ENCODE measurements at regions not wholly inside any gene's neighbourhood (a gene's known extent, or its start where the extent isn't known, plus 50 kb on each side); places are given as distances from the start of the nearest gene placed in this dataset.

DNA sequence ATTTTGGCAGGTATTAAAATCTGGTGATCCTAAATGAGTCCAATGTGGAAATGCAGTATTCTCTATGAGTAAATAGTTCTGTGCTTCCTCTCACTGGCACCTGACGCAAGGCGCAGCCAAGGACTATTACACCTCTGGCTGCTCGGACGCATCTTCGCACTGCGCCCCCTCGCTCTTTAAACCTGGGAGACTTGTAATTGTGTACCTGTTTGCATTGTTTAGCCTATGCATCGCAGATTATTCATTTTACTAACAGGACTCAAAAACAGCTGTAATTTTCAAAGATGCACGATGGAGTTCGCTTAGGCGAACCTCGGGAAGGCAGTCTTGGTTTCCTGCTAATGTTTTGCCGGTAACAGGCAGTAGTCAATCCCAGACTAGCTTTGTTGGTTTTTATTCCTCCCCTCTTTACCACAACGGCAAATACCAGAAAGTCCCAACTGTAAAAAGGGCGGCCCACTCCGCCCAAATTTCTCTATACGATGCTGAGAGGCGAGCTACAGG, 113.2 kb downstream of the KCNRG start:
- TF ChIP-seq, protein P1, sequence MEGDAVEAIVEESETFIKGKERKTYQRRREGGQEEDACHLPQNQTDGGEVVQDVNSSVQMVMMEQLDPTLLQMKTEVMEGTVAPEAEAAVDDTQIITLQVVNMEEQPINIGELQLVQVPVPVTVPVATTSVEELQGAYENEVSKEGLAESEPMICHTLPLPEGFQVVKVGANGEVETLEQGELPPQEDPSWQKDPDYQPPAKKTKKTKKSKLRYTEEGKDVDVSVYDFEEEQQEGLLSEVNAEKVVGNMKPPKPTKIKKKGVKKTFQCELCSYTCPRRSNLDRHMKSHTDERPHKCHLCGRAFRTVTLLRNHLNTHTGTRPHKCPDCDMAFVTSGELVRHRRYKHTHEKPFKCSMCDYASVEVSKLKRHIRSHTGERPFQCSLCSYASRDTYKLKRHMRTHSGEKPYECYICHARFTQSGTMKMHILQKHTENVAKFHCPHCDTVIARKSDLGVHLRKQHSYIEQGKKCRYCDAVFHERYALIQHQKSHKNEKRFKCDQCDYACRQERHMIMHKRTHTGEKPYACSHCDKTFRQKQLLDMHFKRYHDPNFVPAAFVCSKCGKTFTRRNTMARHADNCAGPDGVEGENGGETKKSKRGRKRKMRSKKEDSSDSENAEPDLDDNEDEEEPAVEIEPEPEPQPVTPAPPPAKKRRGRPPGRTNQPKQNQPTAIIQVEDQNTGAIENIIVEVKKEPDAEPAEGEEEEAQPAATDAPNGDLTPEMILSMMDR (conservative IDR thresholded peaks at IDR 0.05 in 1 of 2, IDR thresholded peaks at IDR 0.05 in 1 of 2; ENCODE audit: low read depth in 1 of 2, low read length in 2 of 2), result no peak
- no peak for TF ChIP-seq EZH2 (IDR thresholded peaks at IDR 0.05; ENCODE audit: low read length, missing control alignments)
- no peak for DNase-seq (ENCODE audit: low read depth in 2 of 2)
- no peak overlapping the region for H3K4me2 ChIP-seq (ENCODE audit: extremely low read depth, insufficient read depth, low read length)
- H3K4me1 ChIP-seq (ENCODE audit: control insufficient read depth, extremely low read depth, insufficient read depth, low read length), result peaks cover 3% of the 10 kb centered on the region
- no peaks in the 10 kb centered on the region for H3K36me3 ChIP-seq (ENCODE audit: control insufficient read depth, insufficient read depth, low read length)
- no peak overlapping the region for H2AFZ ChIP-seq (ENCODE audit: low read length)
- no peak overlapping the region for H3K27ac ChIP-seq (ENCODE audit: insufficient read depth, low read length)
- no peaks in the 10 kb centered on the region for H4K20me1 ChIP-seq (ENCODE audit: control insufficient read depth, extremely low read depth, insufficient read depth, low read length)
- no peak overlapping the region for H3K4me3 ChIP-seq (replicated peaks in 1 of 4; ENCODE audit: control extremely low read depth in 1 of 4, insufficient read depth in 1 of 4, low read depth in 3 of 4, low read length in 4 of 4)
- peaks cover 4% of the 10 kb centered on the region for H3K27me3 ChIP-seq (ENCODE audit: control insufficient read depth, insufficient read depth, low read length)
- no peak overlapping the region for H3K9ac ChIP-seq (ENCODE audit: insufficient read depth, low read length)
- no peaks in the 10 kb centered on the region for H3K9me3 ChIP-seq (ENCODE audit: control insufficient read depth, insufficient read depth, low read depth, low read length)
- H3K79me2 ChIP-seq (ENCODE audit: control insufficient read depth, insufficient read depth, low read length), result peaks cover under 1% of the 10 kb centered on the region

DNA sequence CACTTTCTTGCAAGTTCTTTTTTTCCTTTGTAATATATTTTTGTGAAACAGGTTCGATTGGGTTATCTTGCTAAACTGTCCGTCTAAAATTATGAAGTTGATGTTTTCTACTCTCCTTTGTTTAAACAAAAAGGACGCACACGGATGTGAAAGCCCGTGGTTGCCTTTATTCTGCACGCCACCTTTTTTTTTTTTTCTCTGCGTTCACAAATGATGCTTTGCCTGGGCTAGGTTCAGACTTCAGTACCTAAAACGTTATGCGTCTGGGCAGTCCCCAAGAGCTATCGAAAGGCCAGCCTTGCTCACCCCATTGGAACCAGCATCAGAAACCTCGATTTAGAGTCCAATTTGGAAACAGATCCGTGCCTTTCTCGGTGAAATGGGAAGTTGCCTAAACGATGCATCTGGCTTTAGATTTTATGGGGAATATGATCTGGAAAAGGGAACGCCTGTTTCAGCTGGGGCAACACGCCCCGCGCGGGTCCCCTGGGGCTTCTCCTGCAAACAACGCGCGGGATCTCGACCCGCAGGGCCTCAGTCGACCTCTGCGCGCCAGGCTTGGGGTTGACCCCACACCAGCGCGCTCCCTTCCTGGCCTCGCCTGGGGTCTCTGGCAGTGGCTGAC, 113.9 kb downstream of the KCNRG start:
- H4K20me1 ChIP-seq (ENCODE audit: control insufficient read depth, extremely low read depth, insufficient read depth, low read length), result no peaks in the 10 kb centered on the region
- TF ChIP-seq, protein P1 (conservative IDR thresholded peaks at IDR 0.05 in 1 of 2, IDR thresholded peaks at IDR 0.05 in 1 of 2; ENCODE audit: low read depth in 1 of 2, low read length in 2 of 2), result no peak
- no peak for TF ChIP-seq EZH2 (IDR thresholded peaks at IDR 0.05; ENCODE audit: low read length, missing control alignments)
- H2AFZ ChIP-seq (ENCODE audit: low read length), result peak overlapping the region; percentile 57
- H3K27me3 ChIP-seq (ENCODE audit: control insufficient read depth, insufficient read depth, low read length), result peaks cover 4% of the 10 kb centered on the region
- H3K4me1 ChIP-seq (ENCODE audit: control insufficient read depth, extremely low read depth, insufficient read depth, low read length), result peaks cover 3% of the 10 kb centered on the region
- H3K9me3 ChIP-seq (ENCODE audit: control insufficient read depth, insufficient read depth, low read depth, low read length), result no peaks in the 10 kb centered on the region
- H3K9ac ChIP-seq (ENCODE audit: insufficient read depth, low read length), result peak overlapping the region; percentile 47
- peak overlapping the region; percentile 67 for H3K27ac ChIP-seq (ENCODE audit: insufficient read depth, low read length)
- H3K4me2 ChIP-seq (ENCODE audit: extremely low read depth, insufficient read depth, low read length), result peak overlapping the region; percentile 69
- no peaks in the 10 kb centered on the region for H3K36me3 ChIP-seq (ENCODE audit: control insufficient read depth, insufficient read depth, low read length)
- DNase-seq (ENCODE audit: low read depth in 2 of 2), result no peak
- no peaks in the 10 kb centered on the region for H3K79me2 ChIP-seq (ENCODE audit: control insufficient read depth, insufficient read depth, low read length)
- peak overlapping the region; percentile 1 to 57 (median 48) for H3K4me3 ChIP-seq (replicated peaks in 1 of 4; ENCODE audit: control extremely low read depth in 1 of 4, insufficient read depth in 1 of 4, low read depth in 3 of 4, low read length in 4 of 4)

DNA sequence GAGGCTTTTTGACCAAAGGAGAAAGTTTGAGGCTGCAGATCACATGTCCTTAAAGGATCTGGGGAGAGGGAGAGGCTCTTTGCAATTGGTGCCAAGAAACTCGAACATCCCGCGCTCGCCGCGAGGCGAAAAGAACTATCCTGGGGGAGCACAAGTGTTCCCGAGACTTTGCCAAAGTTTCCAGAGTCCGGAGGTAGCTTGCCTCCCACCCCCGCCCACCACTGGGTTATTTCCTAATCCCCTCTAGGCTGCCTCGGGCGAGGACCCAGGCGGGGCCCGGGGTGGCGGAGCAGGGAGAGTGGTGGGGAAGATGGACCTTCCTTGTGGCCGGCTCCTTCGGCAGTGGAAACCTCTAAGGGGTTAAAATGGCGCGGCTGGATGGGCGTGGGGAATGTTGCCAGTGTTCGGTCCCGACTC, 114.5 kb downstream of the KCNRG start:
- peak overlapping the region; percentile 57 for H2AFZ ChIP-seq (ENCODE audit: low read length)
- peak overlapping the region; percentile 67 for H3K27ac ChIP-seq (ENCODE audit: insufficient read depth, low read length)
- H3K27me3 ChIP-seq (ENCODE audit: control insufficient read depth, insufficient read depth, low read length), result peaks cover 4% of the 10 kb centered on the region
- peak overlapping the region; percentile 1 to 57 (median 48) for H3K4me3 ChIP-seq (replicated peaks in 1 of 4; ENCODE audit: control extremely low read depth in 1 of 4, insufficient read depth in 1 of 4, low read depth in 3 of 4, low read length in 4 of 4)
- peak overlapping the region; percentile 47 for H3K9ac ChIP-seq (ENCODE audit: insufficient read depth, low read length)
- no peak for TF ChIP-seq EZH2 (IDR thresholded peaks at IDR 0.05; ENCODE audit: low read length, missing control alignments)
- TF ChIP-seq, protein P1 (conservative IDR thresholded peaks at IDR 0.05 in 1 of 2, IDR thresholded peaks at IDR 0.05 in 1 of 2; ENCODE audit: low read depth in 1 of 2, low read length in 2 of 2), result no peak
- no peak for DNase-seq (ENCODE audit: low read depth in 2 of 2)
- no peaks in the 10 kb centered on the region for H3K9me3 ChIP-seq (ENCODE audit: control insufficient read depth, insufficient read depth, low read depth, low read length)
- peak overlapping the region; percentile 69 for H3K4me2 ChIP-seq (ENCODE audit: extremely low read depth, insufficient read depth, low read length)
- H3K36me3 ChIP-seq (ENCODE audit: control insufficient read depth, insufficient read depth, low read length), result no peaks in the 10 kb centered on the region
- no peaks in the 10 kb centered on the region for H4K20me1 ChIP-seq (ENCODE audit: control insufficient read depth, extremely low read depth, insufficient read depth, low read length)
- H3K79me2 ChIP-seq (ENCODE audit: control insufficient read depth, insufficient read depth, low read length), result no peaks in the 10 kb centered on the region
- peaks cover 3% of the 10 kb centered on the region for H3K4me1 ChIP-seq (ENCODE audit: control insufficient read depth, extremely low read depth, insufficient read depth, low read length)

All from fibroblast of lung (primary cell).